Mesothelial cell of epicardium (in vitro differentiated cells): ENCODE measurements at regions not wholly inside any gene's neighbourhood (a gene's known extent, or its start where the extent isn't known, plus 50 kb on each side); places are given as distances from the start of the nearest gene placed in this dataset.
"Not testable (repeated sequence)": the region's sequence is repeated elsewhere in the genome, so short reads cannot be mapped to it uniquely, and the experiment has no call there.

ENCODE experiments used
- DNase-seq, 2 experiments: peaks; one replicate each; pipeline ENCODE4 v3.0.0; 2021; ENCODE audit warnings: low spot score in 2 of 2; ENCODE audit not compliant: unreplicated experiment in 2 of 2
- H3K27ac Mint-ChIP-seq: 2 replicates; pipeline ENCODE4 v1.8.0; 2021; ENCODE audit warnings: mixed read lengths
- H3K27me3 Mint-ChIP-seq: 2 replicates; pipeline ENCODE4 v1.8.0; 2021; ENCODE audit warnings: low read depth, mixed read lengths
- H3K36me3 Mint-ChIP-seq: 2 replicates; pipeline ENCODE4 v1.8.0; 2021; ENCODE audit warnings: mixed read lengths
- H3K4me1 Mint-ChIP-seq: 2 replicates; pipeline ENCODE4 v1.8.0; 2021; ENCODE audit warnings: mixed read lengths
- H3K4me3 Mint-ChIP-seq: 2 replicates; pipeline ENCODE4 v1.8.0; 2021; ENCODE audit warnings: mild to moderate bottlenecking, moderate library complexity, mixed read lengths
- H3K9me3 Mint-ChIP-seq: 2 replicates; pipeline ENCODE4 v1.8.0; 2021; ENCODE audit warnings: mixed read lengths
- CTCF ChIP-seq: fragments of 200-600 bp; sonication (generic); IDR thresholded peaks from one replicate; pipeline ENCODE4 v1.5.0; 2021; ENCODE audit warnings: antibody characterized with exemption; ENCODE audit not compliant: unreplicated experiment

DNA sequence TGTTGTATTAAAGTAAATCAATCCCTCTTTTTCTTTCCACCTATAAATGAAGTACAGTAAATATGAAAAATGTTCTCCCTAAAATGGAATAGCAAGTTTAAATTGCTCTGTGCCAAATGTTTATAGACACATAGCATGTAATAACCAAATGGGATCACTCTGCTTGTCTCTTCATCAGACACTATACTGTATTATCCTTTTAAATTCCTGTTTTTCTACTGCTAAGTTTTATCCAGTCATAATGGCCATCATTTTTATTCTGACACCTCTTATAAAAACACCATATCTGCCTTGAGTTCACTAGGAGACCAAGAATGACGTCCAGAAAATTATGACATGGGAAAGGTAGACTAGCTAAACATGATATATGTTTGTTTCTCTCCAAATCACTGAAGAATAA is 252.8 kb downstream of the CAAP1 start:
- H3K27me3 Mint-ChIP-seq: peaks cover 5% of the 10 kb centered on the region

GRCh38 chr9:26637101-26637500 is 255.5 kb downstream of the CAAP1 start:
- H3K36me3 Mint-ChIP-seq: no peaks in the 10 kb centered on the region
- H3K4me1 Mint-ChIP-seq: no peaks in the 10 kb centered on the region
- H3K9me3 Mint-ChIP-seq: no peaks in the 10 kb centered on the region
- TF ChIP-seq CTCF: no peak
- no peak overlapping the region for H3K27ac Mint-ChIP-seq
- no peak overlapping the region for H3K4me3 Mint-ChIP-seq
- peaks cover 3% of the 10 kb centered on the region for H3K27me3 Mint-ChIP-seq
- DNase-seq: no peak

More for the DNA sequence above, 252.8 kb downstream of the CAAP1 start:
- Mint-ChIP-seq H3K4me1 (no peaks in the 10 kb centered on the region), H3K9me3 (no peaks in the 10 kb centered on the region), H3K4me3 (no peak overlapping the region), H3K27ac (no peak overlapping the region), H3K36me3 (no peaks in the 10 kb centered on the region)
- TF ChIP-seq CTCF: no peak
- no peak for DNase-seq

GRCh38 chr9:26613851-26614350 is 278.7 kb downstream of the CAAP1 start:
- not testable (repeated sequence) for H3K4me3 Mint-ChIP-seq, H3K4me1 Mint-ChIP-seq, H3K9me3 Mint-ChIP-seq, H3K27ac Mint-ChIP-seq, H3K27me3 Mint-ChIP-seq, H3K36me3 Mint-ChIP-seq
- peak in 1 of 2 experiments; percentile 41 for DNase-seq

GRCh38 chr9:26612211-26612610 is 280.4 kb downstream of the CAAP1 start:
- Mint-ChIP-seq H3K27ac (no peak overlapping the region), H3K9me3 (no peaks in the 10 kb centered on the region), H3K4me3 (no peak overlapping the region), H3K4me1 (no peaks in the 10 kb centered on the region), H3K27me3 (peaks cover 2% of the 10 kb centered on the region), H3K36me3 (no peaks in the 10 kb centered on the region)
- no peak for DNase-seq
- no peak for TF ChIP-seq CTCF

DNA sequence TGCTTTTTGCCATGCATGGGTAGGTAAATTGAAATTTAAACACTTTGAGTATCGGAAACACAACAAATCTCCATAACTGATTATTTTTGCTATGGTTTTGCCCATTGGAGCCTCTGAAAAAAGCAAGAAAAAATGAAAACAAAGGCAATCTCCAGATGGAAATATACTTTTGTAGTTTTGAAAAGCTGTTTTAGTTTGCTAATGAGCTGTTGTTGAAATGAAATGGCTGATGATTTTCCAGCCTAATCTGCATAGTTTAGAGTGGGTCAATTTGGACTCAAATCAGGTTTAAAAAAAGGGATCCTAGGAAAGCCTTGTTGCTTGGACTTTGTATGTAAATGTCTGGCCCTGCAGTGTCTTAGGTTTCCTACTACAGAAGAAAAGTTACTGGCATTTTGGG is 285.8 kb downstream of the CAAP1 start:
- no peak for TF ChIP-seq CTCF
- no peaks in the 10 kb centered on the region for H3K36me3 Mint-ChIP-seq
- no peak overlapping the region for H3K27ac Mint-ChIP-seq
- H3K4me3 Mint-ChIP-seq: no peak overlapping the region
- H3K4me1 Mint-ChIP-seq: no peaks in the 10 kb centered on the region
- DNase-seq: no peak
- no peaks in the 10 kb centered on the region for H3K27me3 Mint-ChIP-seq
- H3K9me3 Mint-ChIP-seq: no peaks in the 10 kb centered on the region

DNA sequence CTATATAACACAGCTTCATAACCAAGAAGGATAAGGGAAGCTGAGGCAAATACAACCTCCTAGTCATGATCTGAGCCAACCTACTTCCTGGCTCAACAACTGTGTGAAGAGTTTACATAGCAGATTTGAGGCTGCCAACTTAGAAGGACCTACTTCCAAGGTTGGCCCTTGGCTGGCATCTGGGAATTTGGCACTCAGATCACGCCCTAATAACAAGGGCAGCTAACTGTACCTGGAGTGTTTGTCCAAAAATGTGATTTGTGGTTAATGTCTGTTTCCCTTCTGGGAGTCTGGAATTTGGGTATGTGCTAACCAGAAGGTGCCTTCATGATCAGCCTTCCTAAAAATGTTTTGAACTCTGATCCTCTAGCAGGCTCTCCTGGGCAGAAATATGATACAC is 287.2 kb downstream of the CAAP1 start:
- DNase-seq: no peak
- no peak for TF ChIP-seq CTCF
- Mint-ChIP-seq H3K9me3 (no peaks in the 10 kb centered on the region), H3K4me1 (no peaks in the 10 kb centered on the region), H3K36me3 (no peaks in the 10 kb centered on the region), H3K4me3 (no peak overlapping the region), H3K27ac (no peak overlapping the region), H3K27me3 (no peaks in the 10 kb centered on the region)
